ENCODE measurements at regions not wholly inside any gene's neighbourhood (a gene's known extent, or its start where the extent isn't known, plus 50 kb on each side); places are given as distances from the start of the nearest gene placed in this dataset.

DNA sequence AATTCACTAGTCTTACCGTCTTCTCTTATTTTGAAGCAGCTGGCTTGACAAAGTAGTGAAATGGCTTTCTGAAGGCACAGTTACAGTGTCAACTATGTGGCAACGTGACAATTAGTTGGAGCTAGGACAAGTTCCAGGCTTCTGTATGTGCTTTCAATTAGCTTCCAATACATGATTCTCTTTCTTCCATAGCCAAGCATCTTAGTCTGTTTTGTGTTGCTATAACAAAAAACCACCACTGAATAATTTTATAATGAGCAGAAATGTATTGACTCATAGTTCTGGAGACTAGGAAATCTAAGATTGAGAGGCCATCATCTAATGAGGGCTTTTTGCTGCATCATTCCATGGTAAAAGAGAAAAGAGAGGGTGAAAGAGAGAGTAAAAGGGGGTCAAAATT is 365.1 kb upstream of the PLSCR5 start:
- TF ChIP-seq, protein P1, sequence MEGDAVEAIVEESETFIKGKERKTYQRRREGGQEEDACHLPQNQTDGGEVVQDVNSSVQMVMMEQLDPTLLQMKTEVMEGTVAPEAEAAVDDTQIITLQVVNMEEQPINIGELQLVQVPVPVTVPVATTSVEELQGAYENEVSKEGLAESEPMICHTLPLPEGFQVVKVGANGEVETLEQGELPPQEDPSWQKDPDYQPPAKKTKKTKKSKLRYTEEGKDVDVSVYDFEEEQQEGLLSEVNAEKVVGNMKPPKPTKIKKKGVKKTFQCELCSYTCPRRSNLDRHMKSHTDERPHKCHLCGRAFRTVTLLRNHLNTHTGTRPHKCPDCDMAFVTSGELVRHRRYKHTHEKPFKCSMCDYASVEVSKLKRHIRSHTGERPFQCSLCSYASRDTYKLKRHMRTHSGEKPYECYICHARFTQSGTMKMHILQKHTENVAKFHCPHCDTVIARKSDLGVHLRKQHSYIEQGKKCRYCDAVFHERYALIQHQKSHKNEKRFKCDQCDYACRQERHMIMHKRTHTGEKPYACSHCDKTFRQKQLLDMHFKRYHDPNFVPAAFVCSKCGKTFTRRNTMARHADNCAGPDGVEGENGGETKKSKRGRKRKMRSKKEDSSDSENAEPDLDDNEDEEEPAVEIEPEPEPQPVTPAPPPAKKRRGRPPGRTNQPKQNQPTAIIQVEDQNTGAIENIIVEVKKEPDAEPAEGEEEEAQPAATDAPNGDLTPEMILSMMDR (IDR thresholded peaks at IDR 0.05; ENCODE audit: extremely low read depth, missing control alignments) = no peak
- DNase-seq (ENCODE audit: low spot score) = no peak

DNA sequence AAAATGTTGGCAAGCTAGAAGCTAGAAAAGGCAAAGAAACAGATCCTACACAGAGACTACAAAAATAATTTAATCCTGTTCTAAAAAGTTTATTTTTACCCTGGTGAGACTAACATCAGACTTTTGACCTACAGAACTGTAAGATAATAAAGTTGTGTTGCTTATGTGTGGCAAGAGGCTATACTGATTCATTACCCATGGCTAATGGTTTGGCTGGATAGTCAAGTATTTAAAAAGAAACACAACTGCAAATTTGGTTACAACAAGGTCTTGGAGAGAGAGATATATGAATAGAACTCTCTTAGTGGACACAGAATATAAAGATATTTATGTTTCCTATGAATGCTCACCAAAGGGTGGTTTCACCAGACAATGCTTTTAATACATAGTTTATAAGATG is 364.2 kb upstream of the PLSCR5 start:
- TF ChIP-seq, protein P1 (IDR thresholded peaks at IDR 0.05; ENCODE audit: extremely low read depth, missing control alignments) = no peak
- no peak for DNase-seq (ENCODE audit: low spot score)

DNA sequence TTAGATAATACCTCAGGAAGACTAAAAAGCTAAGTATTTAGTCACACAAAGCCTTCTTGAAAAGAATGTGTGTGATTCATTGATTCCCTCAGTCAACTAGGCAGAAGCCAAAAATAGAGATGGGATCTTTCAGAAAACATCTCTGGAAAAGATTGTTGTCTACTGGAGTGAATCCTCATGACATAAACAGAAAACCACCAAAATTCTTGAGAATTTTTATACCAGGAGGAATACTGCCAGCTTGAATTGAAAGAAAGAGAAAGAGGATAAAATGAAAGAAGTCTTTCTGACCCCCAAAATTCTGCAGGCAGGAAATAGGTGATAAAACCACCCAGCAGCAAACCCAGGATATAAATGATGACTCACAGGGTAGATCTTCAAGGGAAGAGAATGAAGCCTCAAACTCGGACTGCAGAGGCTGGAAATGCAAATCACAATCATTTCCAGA is 363.1 kb upstream of the PLSCR5 start:
- no peak for DNase-seq (ENCODE audit: low spot score)
- TF ChIP-seq, protein P1 (IDR thresholded peaks at IDR 0.05; ENCODE audit: extremely low read depth, missing control alignments) = no peak

DNA sequence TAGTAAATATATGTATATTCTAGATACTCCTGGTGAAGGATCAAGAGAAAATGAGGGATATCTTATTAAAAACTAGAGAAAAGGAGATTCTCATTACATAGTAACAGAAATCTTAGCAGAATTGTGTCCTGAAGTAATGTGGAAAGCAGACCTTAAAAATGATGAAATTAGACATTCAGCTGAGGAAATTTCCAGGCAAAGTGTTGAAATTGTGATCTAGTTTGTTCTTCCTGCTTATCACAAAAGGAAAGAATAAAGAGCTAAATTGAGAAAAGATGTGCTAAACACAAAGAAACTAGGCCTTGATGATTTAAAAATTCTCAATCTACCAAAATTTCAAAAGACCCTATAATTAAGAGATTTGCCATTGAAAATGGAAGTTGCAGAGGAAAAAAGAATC is 362.6 kb upstream of the PLSCR5 start:
- no peak for DNase-seq (ENCODE audit: low spot score)
- TF ChIP-seq, protein P1 (IDR thresholded peaks at IDR 0.05; ENCODE audit: extremely low read depth, missing control alignments) = no peak

DNA sequence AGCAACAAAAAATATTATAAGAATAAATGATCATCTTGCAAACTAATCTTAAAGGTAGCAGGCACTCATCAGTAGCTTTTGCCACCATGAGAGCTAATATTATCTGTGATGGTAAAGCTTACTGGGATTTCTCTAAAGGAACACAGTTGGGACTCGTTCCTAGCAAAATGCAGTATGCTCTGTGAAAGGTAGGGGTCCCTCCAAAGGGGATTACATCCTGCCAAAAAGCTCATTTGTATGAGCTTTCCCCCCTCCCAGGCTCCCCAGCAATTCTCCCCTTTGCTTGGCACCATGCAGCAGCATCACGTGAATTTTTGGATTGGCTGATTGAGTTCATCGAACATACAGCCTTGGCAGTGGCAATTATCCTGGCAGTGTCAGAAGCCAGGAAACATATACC is 361.0 kb upstream of the PLSCR5 start:
- TF ChIP-seq, protein P1 (IDR thresholded peaks at IDR 0.05; ENCODE audit: extremely low read depth, missing control alignments) = no peak
- DNase-seq (ENCODE audit: low spot score) = no peak

DNA sequence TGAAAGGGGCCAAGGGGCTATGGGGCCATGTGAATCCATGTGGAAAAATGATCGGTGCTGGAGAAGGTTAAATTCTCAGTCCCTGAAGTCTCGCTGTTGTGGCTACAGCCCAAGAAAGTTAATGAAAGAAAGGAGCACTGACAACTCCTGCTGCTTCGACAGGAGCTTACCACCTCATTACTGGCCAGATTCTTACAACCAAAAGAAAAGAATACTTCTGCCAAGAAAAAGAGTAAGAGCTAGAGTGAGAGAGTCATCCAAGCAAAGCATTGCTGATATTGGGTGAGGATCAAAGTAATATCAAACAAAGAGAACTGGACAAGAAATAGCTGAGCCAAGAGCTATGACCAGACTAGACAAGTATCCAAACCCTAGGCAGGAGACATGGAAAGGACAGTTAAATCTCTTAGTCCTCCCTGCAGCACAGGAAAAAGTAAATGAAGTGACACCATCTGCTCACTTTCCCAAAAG is 348.4 kb upstream of the PLSCR5 start:
- TF ChIP-seq, protein P1 (IDR thresholded peaks at IDR 0.05; ENCODE audit: extremely low read depth, missing control alignments) = no peak
- DNase-seq (ENCODE audit: low spot score) = no peak

DNA sequence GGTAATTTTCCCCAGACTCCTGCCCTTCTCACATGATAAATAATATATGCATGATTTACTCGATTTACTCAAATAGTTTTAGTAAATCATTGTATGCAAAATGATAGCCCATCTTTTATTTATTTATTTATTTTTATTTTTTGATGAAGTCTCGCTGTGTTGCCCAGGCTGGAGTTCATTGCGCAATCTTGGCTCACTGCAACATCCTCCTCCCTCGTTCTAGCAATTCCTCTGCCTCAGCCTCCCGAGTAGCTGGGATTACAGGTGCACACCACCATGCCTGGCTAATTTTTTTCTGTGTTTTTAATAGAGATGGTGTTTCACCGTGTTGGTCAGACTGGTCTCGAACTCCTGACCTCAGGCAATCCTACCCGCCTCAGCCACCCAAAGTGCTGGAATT is 343.8 kb upstream of the PLSCR5 start:
- TF ChIP-seq, protein P1 (IDR thresholded peaks at IDR 0.05; ENCODE audit: extremely low read depth, missing control alignments) = no peak
- DNase-seq (ENCODE audit: low spot score) = no peak
